GM23338 (cell line): ENCODE measurements at regions not wholly inside any gene's neighbourhood (a gene's known extent, or its start where the extent isn't known, plus 50 kb on each side); places are given as distances from the start of the nearest gene placed in this dataset.

Experiments used
- CTCF ChIP-seq, 2 experiments: fragments of 200-600 bp in 1 of 2; sonication (generic) in 1 of 2; conservative IDR thresholded peaks; 2 replicates each; pipeline versions ENCODE4 v1.5.1 to v1.6.1; 2016 to 2017; ENCODE audit warnings: antibody characterized with exemption in 2 of 2, low read depth in 2 of 2, mild to moderate bottlenecking in 2 of 2, moderate library complexity in 1 of 2
- ETS1 ChIP-seq: IDR thresholded peaks from 2 replicates; pipeline ENCODE4 v1.6.1; 2016; ENCODE audit warnings: antibody characterized with exemption
- EZH2 ChIP-seq: fragments of 200-600 bp; sonication (generic); IDR thresholded peaks from one replicate; pipeline ENCODE4 v1.8.0; 2017; ENCODE audit warnings: antibody characterized with exemption, mild to moderate bottlenecking, low read depth; ENCODE audit not compliant: unreplicated experiment
- EZH2phosphoT487 ChIP-seq: fragments of 200-600 bp; sonication (generic); IDR thresholded peaks from one replicate; pipeline ENCODE4 v1.8.1; 2018; ENCODE audit warnings: antibody characterized with exemption; ENCODE audit not compliant: unreplicated experiment
- JUNB ChIP-seq: IDR thresholded peaks from one replicate; pipeline ENCODE4 v1.6.1; 2016; ENCODE audit warnings: antibody characterized with exemption; ENCODE audit not compliant: unreplicated experiment
- NANOG ChIP-seq: IDR thresholded peaks from 2 replicates; pipeline ENCODE4 v1.6.1; 2016; ENCODE audit warnings: antibody characterized with exemption, borderline replicate concordance
- POLR2AphosphoS5 ChIP-seq: IDR thresholded peaks from 2 replicates; pipeline ENCODE4 v1.6.1; 2016; ENCODE audit warnings: antibody characterized with exemption, low read depth
- STAT1 ChIP-seq: IDR thresholded peaks from one replicate; pipeline ENCODE4 v1.6.1; 2016; ENCODE audit warnings: antibody characterized with exemption; ENCODE audit not compliant: unreplicated experiment
- ZNF114 ChIP-seq: fragments of 250-450 bp; sonication (Bioruptor Pico); IDR thresholded peaks from 2 replicates; pipeline ENCODE4 v1.5.0; 2020; ENCODE audit warnings: mild to moderate bottlenecking, moderate library complexity
- ZNF462 ChIP-seq: fragments of 250-450 bp; sonication (Bioruptor Pico); IDR thresholded peaks from 2 replicates; pipeline ENCODE4 v1.5.0; 2020; ENCODE audit warnings: mild to moderate bottlenecking, moderate library complexity

GRCh38 chr2:59956981-59957380 is 596.5 kb downstream of the BCL11A start (continued):
- TF ChIP-seq ZNF462, result no peak
- TF ChIP-seq NANOG, result no peak
- no peak for TF ChIP-seq POLR2AphosphoS5
- no peak for TF ChIP-seq EZH2
- no peak for TF ChIP-seq ETS1
- no peak for TF ChIP-seq EZH2phosphoT487
- no peak for TF ChIP-seq JUNB
- no peak for TF ChIP-seq CTCF (conservative IDR thresholded peaks at IDR 0.05; ENCODE audit: low read depth in 2 of 2)
- no peak for TF ChIP-seq STAT1
- no peak for TF ChIP-seq ZNF114 (CRISPR knock-in tag)
